Lower leg skin (tissue), 4 donors: ENCODE measurements at regions not wholly inside any gene's neighbourhood (a gene's known extent, or its start where the extent isn't known, plus 50 kb on each side); places are given as distances from the start of the nearest gene placed in this dataset.

Experiments
- DNase-seq, 2 donors: peaks; one replicate each; pipeline ENCODE4 v3.0.0-alpha.2; 2019; ENCODE audit warnings: low spot score in 2 of 2
- H3K4me3 ChIP-seq: fragments of 200-600 bp; sonication (generic); 2 replicates; pipeline ENCODE4 v1.5.1; 2017; ENCODE audit warnings: mild to moderate bottlenecking, low read depth; ENCODE audit not compliant: poor library complexity, severe bottlenecking
- POLR2A ChIP-seq, 2 donors: fragments of 450-650 bp; IDR thresholded peaks; one replicate each; pipeline ENCODE4 v1.6.1; 2016 to 2017; ENCODE audit warnings: antibody characterized with exemption in 2 of 2, mild to moderate bottlenecking in 1 of 2, moderate library complexity in 1 of 2
- WGBS, 2 donors: methylation state at CpG; one replicate each; pipeline ENCODE4 v1.1.5; 2018; 5-methylcytosine and 5-hydroxymethylcytosine counted together
- intact Hi-C: fragments of 100-400 bp; cut with DNase I; formaldehyde crosslinking; loops from one replicate; pipeline ENCODE4 v1.15.0; 2023; ENCODE audit warnings: low total_unique reads
- TF ChIP-seq, protein P1 (sequence below), 3 donors: fragments of 450-650 bp; IDR thresholded peaks; one replicate each; pipeline ENCODE4 v1.5.1; 2016; ENCODE audit warnings: antibody characterized with exemption in 3 of 3, mild to moderate bottlenecking in 3 of 3, moderate library complexity in 2 of 3

DNA sequence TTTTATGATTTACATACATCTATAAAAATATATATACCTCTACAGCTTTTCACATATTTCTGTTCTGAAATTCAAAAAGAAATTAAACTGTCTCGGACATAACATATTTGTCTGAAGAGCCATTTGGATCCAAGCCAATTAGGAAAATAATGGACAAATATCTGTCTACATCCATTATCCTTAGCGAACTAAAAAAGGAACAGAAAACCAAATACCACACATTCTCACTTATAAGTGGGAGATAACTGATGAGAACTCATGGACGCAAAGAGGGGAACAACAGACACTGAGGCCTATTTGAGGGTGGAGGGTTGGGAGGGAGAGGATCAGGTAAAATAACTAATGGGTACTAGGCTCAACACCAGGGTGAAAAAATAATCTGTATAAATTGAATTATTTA lies 829.4 kb upstream of the ALCAM start:
- 86 to 87% methylated on average over 3 of the region's 3 CpGs for WGBS, 2 donors
- TF ChIP-seq POLR2A (IDR thresholded peaks at IDR 0.05), result no peak
- TF ChIP-seq, protein P1, sequence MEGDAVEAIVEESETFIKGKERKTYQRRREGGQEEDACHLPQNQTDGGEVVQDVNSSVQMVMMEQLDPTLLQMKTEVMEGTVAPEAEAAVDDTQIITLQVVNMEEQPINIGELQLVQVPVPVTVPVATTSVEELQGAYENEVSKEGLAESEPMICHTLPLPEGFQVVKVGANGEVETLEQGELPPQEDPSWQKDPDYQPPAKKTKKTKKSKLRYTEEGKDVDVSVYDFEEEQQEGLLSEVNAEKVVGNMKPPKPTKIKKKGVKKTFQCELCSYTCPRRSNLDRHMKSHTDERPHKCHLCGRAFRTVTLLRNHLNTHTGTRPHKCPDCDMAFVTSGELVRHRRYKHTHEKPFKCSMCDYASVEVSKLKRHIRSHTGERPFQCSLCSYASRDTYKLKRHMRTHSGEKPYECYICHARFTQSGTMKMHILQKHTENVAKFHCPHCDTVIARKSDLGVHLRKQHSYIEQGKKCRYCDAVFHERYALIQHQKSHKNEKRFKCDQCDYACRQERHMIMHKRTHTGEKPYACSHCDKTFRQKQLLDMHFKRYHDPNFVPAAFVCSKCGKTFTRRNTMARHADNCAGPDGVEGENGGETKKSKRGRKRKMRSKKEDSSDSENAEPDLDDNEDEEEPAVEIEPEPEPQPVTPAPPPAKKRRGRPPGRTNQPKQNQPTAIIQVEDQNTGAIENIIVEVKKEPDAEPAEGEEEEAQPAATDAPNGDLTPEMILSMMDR (IDR thresholded peaks at IDR 0.05), result no peak
- intact Hi-C loops, result no loop called here
- H3K4me3 ChIP-seq, result no peak overlapping the region
- no peak for DNase-seq

DNA sequence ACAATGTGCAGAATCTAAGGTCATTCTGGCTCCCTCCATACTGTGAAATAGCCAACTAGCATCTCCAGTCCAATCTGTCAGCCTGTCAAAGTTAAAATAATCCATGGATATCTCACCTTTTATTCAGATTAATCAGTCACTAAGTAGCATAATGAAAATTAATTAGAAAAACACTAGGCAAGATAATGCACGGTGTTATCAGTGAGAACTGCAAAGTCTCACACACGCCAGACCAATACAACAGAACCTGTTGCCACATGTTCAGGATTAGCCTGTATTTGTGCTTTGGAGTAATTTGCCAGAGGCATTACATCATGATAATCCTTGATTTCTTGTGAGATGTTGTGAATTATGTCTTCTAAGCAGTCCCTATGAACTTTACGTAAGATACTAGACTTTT lies 820.4 kb upstream of the ALCAM start:
- no peak for DNase-seq
- WGBS, 2 donors, result 47 to 55% methylated on average over 3 of the region's 3 CpGs
- TF ChIP-seq, protein P1 (IDR thresholded peaks at IDR 0.05), result no peak
- no peak for TF ChIP-seq POLR2A (IDR thresholded peaks at IDR 0.05)
- intact Hi-C loops, result no loop called here
- no peak overlapping the region for H3K4me3 ChIP-seq

DNA sequence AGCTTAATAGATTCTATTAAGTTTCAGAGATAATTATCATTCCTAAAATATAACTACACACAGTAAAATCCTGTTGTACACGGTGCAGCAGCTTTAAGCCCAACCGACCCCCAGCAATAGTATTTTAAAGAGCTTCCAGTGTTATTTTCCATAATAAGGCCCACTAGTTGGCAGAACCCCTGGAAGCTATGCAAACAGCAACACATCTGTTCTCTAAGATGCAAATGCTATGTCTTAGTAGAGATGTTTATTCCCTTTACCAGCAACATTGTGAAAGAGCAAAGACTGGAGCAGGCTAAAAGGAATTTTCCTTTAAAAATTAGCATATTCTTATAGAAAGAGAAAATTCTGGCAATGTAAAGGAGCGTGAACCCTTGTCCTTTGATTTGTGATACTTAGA lies 819.7 kb upstream of the ALCAM start:
- DNase-seq, result no peak
- intact Hi-C loops, result no loop called here
- no peak overlapping the region for H3K4me3 ChIP-seq
- TF ChIP-seq POLR2A (IDR thresholded peaks at IDR 0.05), result no peak
- TF ChIP-seq, protein P1 (IDR thresholded peaks at IDR 0.05), result no peak
- 40 to 45% methylated on average over 3 of the region's 3 CpGs for WGBS, 2 donors

DNA sequence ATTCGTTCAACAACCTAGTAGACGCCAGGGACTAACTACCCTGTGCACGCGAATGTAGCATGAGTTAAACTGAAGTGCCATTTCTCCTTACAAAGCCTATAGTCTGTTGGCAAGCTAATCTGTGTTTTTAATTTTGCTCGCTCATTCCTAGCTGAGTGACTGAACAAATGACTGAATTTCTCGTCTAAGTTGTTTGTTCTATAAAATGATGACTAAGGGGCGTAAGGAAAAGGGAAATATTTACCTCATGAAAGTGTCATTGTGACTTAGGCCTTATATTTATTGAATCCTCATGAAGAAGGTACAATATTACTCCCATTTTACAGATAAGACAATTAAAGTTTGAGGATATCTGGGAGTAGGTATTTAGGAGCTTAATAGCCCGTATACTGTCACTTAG lies 818.3 kb upstream of the ALCAM start:
- TF ChIP-seq, protein P1 (IDR thresholded peaks at IDR 0.05), result no peak
- no peak for TF ChIP-seq POLR2A (IDR thresholded peaks at IDR 0.05)
- no peak overlapping the region for H3K4me3 ChIP-seq
- WGBS, 2 donors, result 69 to 91% methylated on average over 8 of the region's 8 CpGs
- intact Hi-C loops, result no loop called here
- no peak for DNase-seq

DNA sequence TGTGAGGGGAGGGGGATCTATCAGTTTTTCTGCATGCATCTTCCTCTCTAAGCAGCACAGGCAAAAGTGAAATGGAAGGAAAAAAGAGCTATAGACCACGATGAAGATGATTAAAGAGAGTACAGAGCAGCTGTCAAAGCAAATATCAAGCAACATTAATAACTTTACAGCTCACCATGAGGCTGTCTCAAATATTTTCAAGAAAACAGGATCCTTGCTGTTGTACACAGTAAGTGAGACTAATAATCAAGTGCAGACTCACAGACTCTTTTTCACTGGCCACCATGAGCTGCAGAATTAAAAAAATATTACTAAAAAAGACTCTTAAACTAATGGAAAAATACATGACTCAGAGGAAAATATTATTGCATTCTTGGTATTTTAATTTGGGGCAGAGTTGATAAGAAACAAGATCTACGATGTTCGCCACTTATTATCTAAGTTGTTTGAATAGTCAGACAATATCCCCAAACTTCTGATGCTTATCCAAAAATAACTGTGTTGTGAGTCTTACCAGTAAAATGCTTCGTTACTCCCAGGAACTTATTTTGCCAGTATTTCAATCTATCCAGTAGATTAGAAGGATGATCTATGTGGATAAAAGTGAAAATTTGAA lies 817.5 kb upstream of the ALCAM start:
- TF ChIP-seq, protein P1 (IDR thresholded peaks at IDR 0.05), result no peak
- no peak for TF ChIP-seq POLR2A (IDR thresholded peaks at IDR 0.05)
- intact Hi-C loops, result no loop called here
- WGBS, 2 donors, result 42 to 51% methylated on average over 4 of the region's 4 CpGs
- no peak overlapping the region for H3K4me3 ChIP-seq
- no peak for DNase-seq

DNA sequence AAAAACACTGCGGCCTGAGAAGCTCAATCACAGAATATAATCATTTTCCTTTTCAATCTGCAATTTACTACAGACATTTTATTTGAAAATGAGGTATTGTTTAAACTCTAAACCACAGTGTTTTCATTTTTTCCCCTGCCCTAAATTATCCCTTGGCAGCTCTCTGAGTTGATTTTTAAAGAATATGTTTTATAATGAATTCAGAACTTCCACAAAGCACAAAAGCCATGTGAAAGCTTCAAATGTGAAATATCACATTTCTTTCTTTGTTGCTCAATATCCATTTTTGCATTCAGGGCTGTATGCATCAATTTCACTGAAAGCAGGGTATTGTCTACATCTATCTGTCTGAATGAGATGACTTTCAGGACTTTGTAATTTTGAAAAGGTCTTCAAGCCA lies 813.6 kb upstream of the ALCAM start:
- no peak for DNase-seq
- no peak for TF ChIP-seq POLR2A (IDR thresholded peaks at IDR 0.05)
- TF ChIP-seq, protein P1 (IDR thresholded peaks at IDR 0.05), result no peak
- H3K4me3 ChIP-seq, result no peak overlapping the region
- intact Hi-C loops, result no loop called here
- WGBS, 2 donors, result 71 to 88% methylated on average over 1 of the region's 1 CpG
